H9 (cell line): ENCODE measurements at regions not wholly inside any gene's neighbourhood (a gene's known extent, or its start where the extent isn't known, plus 50 kb on each side); places are given as distances from the start of the nearest gene placed in this dataset.

Source experiments
- DNase-seq: peaks from one replicate; pipeline ENCODE4 v3.0.0-alpha.2; 2017
- H2AFZ ChIP-seq: one replicate; pipeline ENCODE4 v1.6.1; 2013; ENCODE audit warnings: mild to moderate bottlenecking, low read length, control low read depth, moderate library complexity
- H2AK5ac ChIP-seq: 2 replicates; pipeline ENCODE4 v1.6.1; 2013; ENCODE audit warnings: low read length, control low read depth, mixed read lengths; ENCODE audit not compliant: insufficient read length
- H2BK120ac ChIP-seq: one replicate; pipeline ENCODE4 v1.6.1; 2013; ENCODE audit warnings: low read depth, mild to moderate bottlenecking, low read length, control low read depth, inconsistent platforms; ENCODE audit not compliant: poor library complexity, severe bottlenecking
- H2BK12ac ChIP-seq: 2 replicates; pipeline ENCODE4 v1.6.1; 2013; ENCODE audit warnings: low read length, control low read depth, mixed read lengths, low read depth; ENCODE audit not compliant: insufficient read length
- H2BK15ac ChIP-seq: 2 replicates; pipeline ENCODE4 v1.6.1; 2013; ENCODE audit warnings: low read depth, low read length, control low read depth
- H2BK20ac ChIP-seq: one replicate; pipeline ENCODE4 v1.6.1; 2013; ENCODE audit warnings: low read depth, mild to moderate bottlenecking, low read length, control low read depth, inconsistent platforms; ENCODE audit not compliant: poor library complexity, severe bottlenecking
- H2BK5ac ChIP-seq: 2 replicates; pipeline ENCODE4 v1.6.1; 2013; ENCODE audit warnings: low read length, control low read depth, mixed read lengths; ENCODE audit not compliant: insufficient read length
- H3K14ac ChIP-seq: 2 replicates; pipeline ENCODE4 v1.6.1; 2013; ENCODE audit warnings: low read length, control low read depth; ENCODE audit not compliant: insufficient read depth
- H3K18ac ChIP-seq: 2 replicates; pipeline ENCODE4 v1.6.1; 2013; ENCODE audit warnings: low read depth, mild to moderate bottlenecking, mixed read lengths, low read length, control low read depth; ENCODE audit not compliant: insufficient read length
- H3K23ac ChIP-seq: 2 replicates; pipeline ENCODE4 v1.6.1; 2013; ENCODE audit warnings: low read length, control low read depth, mixed read lengths, low read depth; ENCODE audit not compliant: insufficient read length
- H3K23me2 ChIP-seq: 2 replicates; pipeline ENCODE4 v1.6.1; 2013; ENCODE audit warnings: low read depth, mild to moderate bottlenecking, mixed read lengths, low read length, control low read depth; ENCODE audit not compliant: insufficient read length, poor library complexity, severe bottlenecking
- H3K27ac ChIP-seq: 2 replicates; pipeline ENCODE4 v1.5.1; 2013; ENCODE audit warnings: low read length, control low read depth, mixed read lengths, low read depth; ENCODE audit not compliant: insufficient read length
- H3K27me3 ChIP-seq: 2 replicates; pipeline ENCODE4 v1.6.1; 2013; ENCODE audit warnings: low read length, control low read depth, inconsistent platforms; ENCODE audit not compliant: insufficient read depth
- H3K4ac ChIP-seq: 2 replicates; pipeline ENCODE4 v1.6.1; 2013; ENCODE audit warnings: low read depth, mild to moderate bottlenecking, control low read depth, inconsistent platforms, low read length, moderate library complexity
- H3K4me1 ChIP-seq: 2 replicates; pipeline ENCODE4 v1.6.1; 2013; ENCODE audit warnings: low read length, control low read depth, inconsistent platforms; ENCODE audit not compliant: insufficient read depth
- H3K4me2 ChIP-seq: 2 replicates; pipeline ENCODE4 v1.6.1; 2013; ENCODE audit warnings: low read length, control low read depth, mixed read lengths; ENCODE audit not compliant: insufficient read length, insufficient read depth
- H3K56ac ChIP-seq: 2 replicates; pipeline ENCODE4 v1.6.1; 2013; ENCODE audit warnings: low read depth, mild to moderate bottlenecking, mixed read lengths, low read length, control low read depth; ENCODE audit not compliant: insufficient read length
- H3K79me1 ChIP-seq: 2 replicates; pipeline ENCODE4 v1.6.1; 2013; ENCODE audit warnings: low read depth, mild to moderate bottlenecking, moderate library complexity, low read length, control low read depth, inconsistent platforms; ENCODE audit not compliant: insufficient read depth, poor library complexity, severe bottlenecking
- H3K79me2 ChIP-seq: 2 replicates; pipeline ENCODE4 v1.6.1; 2013; ENCODE audit warnings: low read length, control low read depth, inconsistent platforms; ENCODE audit not compliant: insufficient read depth
- H3K9ac ChIP-seq: 2 replicates; pipeline ENCODE4 v1.6.1; 2013; ENCODE audit warnings: low read length, control low read depth, mixed read lengths; ENCODE audit not compliant: insufficient read length; ENCODE audit errors: extremely low read depth
- H3K9me3 ChIP-seq: one replicate; pipeline ENCODE4 v1.6.1; 2013; ENCODE audit warnings: low read depth, low read length, inconsistent platforms; ENCODE audit not compliant: control insufficient read depth
- H3T11ph ChIP-seq: one replicate; pipeline ENCODE4 v1.6.1; 2013; ENCODE audit warnings: mild to moderate bottlenecking, low read length, control low read depth, inconsistent platforms
- H4K20me1 ChIP-seq: one replicate; pipeline ENCODE4 v1.6.1; 2013; ENCODE audit not compliant: control insufficient read depth, insufficient read length, insufficient read depth
- H4K5ac ChIP-seq: 2 replicates; pipeline ENCODE4 v1.6.1; 2013; ENCODE audit warnings: low read depth, mild to moderate bottlenecking, mixed read lengths, low read length, control low read depth; ENCODE audit not compliant: insufficient read length
- H4K8ac ChIP-seq: replicated peaks from 2 replicates; pipeline ENCODE4 v1.6.1; 2013; ENCODE audit warnings: low read length, control low read depth, mixed read lengths, low read depth; ENCODE audit not compliant: insufficient read length
- H4K91ac ChIP-seq: 2 replicates; pipeline ENCODE4 v1.6.1; 2013; ENCODE audit warnings: low read depth, mild to moderate bottlenecking, moderate library complexity, mixed read lengths, low read length, control low read depth; ENCODE audit not compliant: insufficient read length
- H3K27ac Mint-ChIP-seq, 3 experiments: 2 replicates in 2 of 3; 3 replicates in 1 of 3; pipeline ENCODE4 v1.8.0; 2020 to 2021; ENCODE audit warnings: mixed read lengths in 3 of 3, mild to moderate bottlenecking in 1 of 3, moderate library complexity in 1 of 3
- H3K27me3 Mint-ChIP-seq: 2 replicates; pipeline ENCODE4 v1.8.0; 2021; ENCODE audit warnings: low read depth, mild to moderate bottlenecking, moderate library complexity, mixed read lengths
- H3K36me3 Mint-ChIP-seq, 3 experiments: 2 replicates in 2 of 3; 3 replicates in 1 of 3; pipeline ENCODE4 v1.8.0; 2020 to 2021; ENCODE audit warnings: low read depth in 3 of 3, mixed read lengths in 3 of 3; ENCODE audit not compliant: insufficient read depth in 1 of 3
- H3K4me1 Mint-ChIP-seq, 2 experiments: 2 replicates each; pipeline ENCODE4 v1.8.0; 2020; ENCODE audit warnings: mixed read lengths in 2 of 2
- H3K4me3 Mint-ChIP-seq, 2 experiments: 2 replicates in 1 of 2; 3 replicates in 1 of 2; pipeline ENCODE4 v1.8.0; 2020 to 2021; ENCODE audit warnings: mild to moderate bottlenecking in 2 of 2, mixed read lengths in 2 of 2, moderate library complexity in 1 of 2
- H3K9me3 Mint-ChIP-seq, 2 experiments: 2 replicates in 1 of 2; 3 replicates in 1 of 2; pipeline ENCODE4 v1.8.0; 2020; ENCODE audit warnings: mild to moderate bottlenecking in 2 of 2, mixed read lengths in 2 of 2, moderate library complexity in 1 of 2
- CTCF ChIP-seq: fragments of 200-600 bp; sonication (generic); conservative IDR thresholded peaks from 3 replicates; pipeline ENCODE4 v1.8.0; 2021; ENCODE audit warnings: antibody characterized with exemption, mild to moderate bottlenecking
- WGBS: extraction: QIAGEN DNeasy Blood & Tissue Kit; methylation state at CpG from one replicate; pipeline ENCODE4 v1.1.7; 2013; ENCODE audit warnings: missing lambda C conversion rate, low lambda C conversion rate, mixed read lengths; ENCODE audit not compliant: insufficient read length; ENCODE audit errors: extremely low coverage; 5-methylcytosine and 5-hydroxymethylcytosine counted together

GRCh38 chr1:81149649-81150325 lies 650.9 kb upstream of the ADGRL2 start:
- peaks cover 15 to 20% of the 10 kb centered on the region in 2 experiments for H3K4me1 Mint-ChIP-seq
- no peak for DNase-seq

More at GRCh38 chr1:81149649-81150325, 650.9 kb upstream of the ADGRL2 start:
- H3K56ac ChIP-seq: no peak overlapping the region
- no peaks in the 10 kb centered on the region for H3K79me1 ChIP-seq
- no peak overlapping the region for H3K4me2 ChIP-seq
- H3K27me3 Mint-ChIP-seq: no peaks in the 10 kb centered on the region
- no peak for TF ChIP-seq CTCF
- H4K91ac ChIP-seq: no peak overlapping the region
- H2BK20ac ChIP-seq: no peak overlapping the region
- no peaks in the 10 kb centered on the region for H3K9me3 Mint-ChIP-seq
- no peak overlapping the region for H3K9ac ChIP-seq
- no peak overlapping the region for H2BK120ac ChIP-seq
- H3K14ac ChIP-seq: no peak overlapping the region
- no peak overlapping the region for H3T11ph ChIP-seq
- WGBS: no CpG with 5 or more reads among the region's 2 CpGs
- H3K4ac ChIP-seq: no peak overlapping the region
- H4K8ac ChIP-seq: no peak overlapping the region
- H2BK5ac ChIP-seq: no peak overlapping the region
- no peaks in the 10 kb centered on the region for H3K27me3 ChIP-seq
- H3K18ac ChIP-seq: no peak overlapping the region
- H2AK5ac ChIP-seq: no peak overlapping the region
- no peak overlapping the region for H3K4me3 Mint-ChIP-seq
- H3K23ac ChIP-seq: no peak overlapping the region
- no peak overlapping the region for H2BK12ac ChIP-seq
- no peak overlapping the region for H3K27ac Mint-ChIP-seq
- H3K27ac ChIP-seq: no peak overlapping the region
- no peaks in the 10 kb centered on the region for H3K4me1 ChIP-seq
- H4K5ac ChIP-seq: no peak overlapping the region
- no peaks in the 10 kb centered on the region for H3K9me3 ChIP-seq
- H3K36me3 Mint-ChIP-seq: no peaks in the 10 kb centered on the region
- no peaks in the 10 kb centered on the region for H3K79me2 ChIP-seq
- no peaks in the 10 kb centered on the region for H3K23me2 ChIP-seq
- no peaks in the 10 kb centered on the region for H4K20me1 ChIP-seq
- H2AFZ ChIP-seq: no peak overlapping the region
- H2BK15ac ChIP-seq: no peak overlapping the region
